C4-2B (cell line): ENCODE measurements at regions not wholly inside any gene's neighbourhood (a gene's known extent, or its start where the extent isn't known, plus 50 kb on each side); places are given as distances from the start of the nearest gene placed in this dataset.
"Not testable (repeated sequence)": the region's sequence is repeated elsewhere in the genome, so short reads cannot be mapped to it uniquely, and the experiment has no call there.

ENCODE experiments used
- H3K27ac ChIP-seq: fragments of 450-650 bp; 2 replicates; pipeline ENCODE4 v1.5.1; 2017
- CTCF ChIP-seq: fragments of 450-650 bp; conservative IDR thresholded peaks from 2 replicates; pipeline ENCODE4 v1.5.1; 2017; ENCODE audit warnings: mild to moderate bottlenecking
- ZFX ChIP-seq: fragments of 450-650 bp; IDR thresholded peaks from 2 replicates; pipeline ENCODE4 v1.6.1; 2017

- TF ChIP-seq ZFX (no peak), CTCF (no peak)
Observed at GRCh38 chr9:87354147-87354546, 143.5 kb upstream of the DAPK1 start.

DNA sequence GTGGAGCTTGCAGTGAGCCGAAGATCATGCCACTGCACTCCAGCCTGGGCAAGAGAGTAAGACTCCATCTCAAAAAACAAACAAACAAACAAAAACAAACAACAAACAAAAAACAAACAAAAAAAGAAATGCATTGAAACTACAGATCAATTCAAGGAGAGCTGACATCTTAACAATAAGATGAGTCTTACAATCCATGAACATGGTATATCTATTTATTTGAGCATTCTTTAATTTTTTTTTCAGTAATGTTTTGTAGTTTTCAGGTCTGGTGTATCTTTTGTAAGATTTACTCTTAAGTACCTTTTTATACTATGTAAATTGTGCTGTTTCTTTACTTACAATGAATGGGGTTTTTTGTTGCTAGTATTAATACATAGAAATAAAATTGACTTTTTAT lies 140.1 kb upstream of the DAPK1 start:
- TF ChIP-seq CTCF (no peak), ZFX (no peak)
- H3K27ac ChIP-seq: no peak overlapping the region

More at GRCh38 chr9:87354147-87354546, 143.5 kb upstream of the DAPK1 start:
- H3K27ac ChIP-seq: no peak overlapping the region

- H3K27ac ChIP-seq: no peak overlapping the region
- TF ChIP-seq CTCF: no peak
- TF ChIP-seq ZFX: no peak
Observed at GRCh38 chr9:87359264-87359663, 138.4 kb upstream of the DAPK1 start.

GRCh38 chr9:87359958-87360601 lies 137.6 kb upstream of the DAPK1 start:
- no peak overlapping the region for H3K27ac ChIP-seq
- TF ChIP-seq ZFX: no peak
- no peak for TF ChIP-seq CTCF

DNA sequence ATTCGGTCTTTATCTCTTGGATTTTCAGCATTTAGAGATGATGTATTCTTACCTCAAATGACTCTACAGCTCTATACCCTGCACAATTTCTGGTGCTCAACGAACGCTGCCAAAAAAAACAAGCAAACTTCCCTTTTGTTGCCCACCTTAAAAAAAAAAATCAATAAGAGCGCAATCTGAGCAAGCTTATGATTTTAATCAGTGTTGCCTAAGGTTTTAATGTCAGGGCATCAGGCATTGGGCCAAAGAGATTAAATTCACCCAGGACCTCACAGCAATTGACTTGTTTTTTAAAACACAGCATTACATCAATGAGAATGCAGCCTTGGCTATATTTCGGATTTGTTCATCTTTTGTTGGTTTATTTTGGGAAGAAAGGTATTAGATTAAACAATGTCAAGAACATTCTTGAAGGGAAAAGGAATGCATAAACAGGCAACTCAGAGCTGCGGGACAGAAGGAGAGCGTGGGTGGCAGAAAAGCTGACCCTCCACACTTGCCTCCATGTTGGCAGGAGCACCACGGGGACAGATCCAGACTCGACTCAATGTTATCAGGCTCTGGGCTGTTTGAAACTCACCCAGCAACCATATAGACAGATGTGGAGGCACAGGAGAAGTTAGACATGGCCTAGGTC lies 127.5 kb upstream of the DAPK1 start:
- H3K27ac ChIP-seq: no peak overlapping the region
- TF ChIP-seq CTCF (no peak), ZFX (no peak)

DNA sequence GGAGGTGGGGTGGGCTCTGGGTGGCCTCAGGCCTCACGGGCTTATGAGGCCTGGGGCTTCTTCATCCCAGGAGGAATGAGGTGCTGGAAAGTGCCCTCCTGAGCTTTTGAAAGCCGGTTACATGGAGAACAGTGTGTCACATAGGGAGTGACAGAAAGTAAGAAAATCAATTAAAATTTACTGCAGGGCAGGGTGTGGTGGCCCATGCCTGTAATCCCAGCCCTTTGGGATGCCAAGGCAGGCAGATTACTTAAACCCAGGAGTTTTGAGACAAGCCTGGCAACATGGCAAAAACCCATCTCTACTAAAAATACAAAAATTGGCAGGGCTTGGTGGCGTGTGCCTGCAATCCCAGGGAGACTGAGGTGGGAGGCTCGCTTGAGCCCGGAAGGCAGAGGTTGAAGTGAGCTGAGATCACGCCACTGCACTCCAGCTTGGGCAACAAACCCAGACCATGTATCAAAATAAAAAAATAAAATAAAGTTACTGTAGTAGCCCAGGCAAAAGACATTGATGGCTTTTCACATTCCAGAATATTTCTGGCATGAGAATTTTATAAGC lies 125.8 kb upstream of the DAPK1 start:
- TF ChIP-seq ZFX: no peak
- no peak for TF ChIP-seq CTCF
- H3K27ac ChIP-seq: no peak overlapping the region

DNA sequence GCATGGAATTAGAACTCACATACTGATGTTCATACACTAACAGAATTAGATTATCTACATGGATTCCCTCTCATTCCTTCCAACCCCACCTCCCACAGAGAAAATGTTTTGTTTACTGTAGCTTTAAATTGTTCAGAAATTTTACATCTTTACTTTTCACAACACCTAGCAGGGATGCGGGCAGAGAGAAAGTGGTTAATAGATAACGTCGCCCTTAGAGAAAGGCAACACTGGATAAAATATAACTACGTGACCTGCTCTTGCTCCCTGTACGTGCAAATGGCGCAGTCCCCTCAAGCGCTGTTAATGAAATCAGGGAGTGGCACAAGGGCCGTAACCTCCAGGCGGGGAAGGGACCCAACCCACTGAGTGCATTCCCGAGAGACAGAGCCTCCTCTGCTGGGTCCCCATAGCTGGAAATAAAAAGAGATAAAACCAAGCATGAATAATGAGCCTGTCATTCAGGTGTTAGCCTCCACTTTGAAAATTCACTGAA lies 125.3 kb upstream of the DAPK1 start:
- H3K27ac ChIP-seq: no peak overlapping the region

DNA sequence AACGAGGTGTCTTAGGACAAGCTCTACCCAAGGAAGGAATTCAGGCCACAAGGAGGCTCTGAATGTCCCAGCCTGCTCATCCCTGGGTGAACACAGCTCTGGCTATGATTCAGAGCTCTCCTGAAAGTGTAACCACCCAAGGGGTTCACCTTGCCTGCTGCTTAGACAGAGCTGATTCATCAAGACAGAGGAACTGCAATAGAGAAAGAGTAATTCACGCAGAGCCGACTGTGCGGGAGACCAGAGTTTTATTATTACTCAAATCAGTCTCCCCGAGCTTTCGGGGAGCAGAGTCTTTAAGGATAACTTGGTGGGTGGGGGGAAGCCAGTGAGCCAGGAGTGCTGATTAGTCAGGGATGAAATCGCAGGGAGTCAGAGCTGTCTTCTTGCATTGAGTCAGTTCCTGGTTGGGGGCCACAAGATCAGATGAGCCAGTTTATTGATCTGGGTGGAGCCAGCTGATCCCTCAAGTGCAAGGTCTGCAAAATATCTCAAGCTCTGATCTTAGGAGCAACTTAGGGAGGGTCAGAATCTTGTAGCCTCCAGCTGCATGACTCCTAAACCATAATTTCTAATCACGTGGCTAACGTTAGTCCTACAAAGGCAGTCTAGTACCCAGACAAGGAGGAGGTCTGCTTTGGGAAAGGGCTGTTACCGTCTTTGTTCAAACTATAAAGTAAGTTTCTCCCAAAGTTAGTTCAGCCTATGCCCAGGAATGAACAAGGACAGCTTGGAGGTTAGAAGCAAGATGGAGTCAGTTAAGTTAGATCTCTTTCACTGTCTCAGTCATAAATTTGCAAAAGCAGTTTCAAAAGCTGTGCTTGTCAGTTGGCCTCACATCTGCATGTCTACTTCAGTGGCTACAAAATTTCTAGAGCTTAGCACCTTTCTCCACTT lies 123.4 kb upstream of the DAPK1 start:
- not testable (repeated sequence) for H3K27ac ChIP-seq

More for the DNA sequence above, 125.3 kb upstream of the DAPK1 start:
- TF ChIP-seq CTCF (no peak), ZFX (no peak)
